ENCODE measurements at regions not wholly inside any gene's neighbourhood (a gene's known extent, or its start where the extent isn't known, plus 50 kb on each side); places are given as distances from the start of the nearest gene placed in this dataset.

DNA sequence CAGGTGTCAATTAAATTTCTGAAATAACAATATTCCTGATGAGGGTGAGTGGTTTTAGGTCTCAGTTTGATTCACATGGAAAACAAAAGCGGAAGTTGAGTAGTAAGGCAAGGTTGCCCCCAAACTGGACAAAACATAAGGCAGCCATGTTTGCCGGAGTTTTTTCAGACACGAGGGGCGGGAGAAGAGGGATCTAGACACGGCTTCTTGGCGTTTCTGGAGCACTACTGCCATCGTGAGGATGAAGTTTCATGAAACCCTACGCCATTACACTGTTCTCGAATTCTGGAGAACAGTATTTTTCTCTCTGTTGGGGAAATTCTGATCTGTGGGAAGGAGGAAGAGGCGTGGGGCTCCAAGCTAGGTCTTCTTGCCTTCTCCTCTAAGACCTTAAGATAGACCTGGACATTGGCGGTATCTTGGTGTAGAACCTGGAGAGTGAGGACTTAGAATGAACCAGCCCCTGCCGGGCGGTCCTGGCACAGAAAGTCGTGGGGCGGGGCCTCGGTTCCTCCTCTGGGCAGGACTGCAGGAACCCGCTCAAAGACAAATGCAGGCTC lies 160.3 kb downstream of the OR13H1 start:
- DNase-seq: peak; percentile 89

- no peak for DNase-seq
Measured at GRCh38 chrX:131709553-131709952, 165.7 kb downstream of the OR13H1 start.

DNA sequence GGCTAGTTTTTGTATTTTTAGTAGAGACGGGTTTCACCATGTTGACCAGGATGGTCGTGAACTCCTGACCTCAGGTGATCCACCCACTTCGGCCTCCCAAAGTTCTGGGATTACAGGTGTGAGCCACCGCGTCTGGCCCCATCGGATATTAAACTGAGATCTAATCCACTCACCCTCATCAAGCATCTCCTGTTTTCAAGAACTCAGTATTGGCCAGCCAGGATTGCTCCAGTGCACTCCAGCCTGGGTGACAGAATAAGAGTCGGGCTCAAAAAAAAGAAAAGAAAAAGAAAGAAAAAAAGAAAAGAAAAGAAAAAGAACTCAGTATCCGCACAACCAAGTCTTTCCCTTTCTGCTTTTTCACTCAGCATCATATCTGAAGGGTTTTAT lies 167.6 kb downstream of the OR13H1 start:
- no peak for DNase-seq

- no peak for DNase-seq
Measured at GRCh38 chrX:131723646-131724045, 179.8 kb downstream of the OR13H1 start.

DNA sequence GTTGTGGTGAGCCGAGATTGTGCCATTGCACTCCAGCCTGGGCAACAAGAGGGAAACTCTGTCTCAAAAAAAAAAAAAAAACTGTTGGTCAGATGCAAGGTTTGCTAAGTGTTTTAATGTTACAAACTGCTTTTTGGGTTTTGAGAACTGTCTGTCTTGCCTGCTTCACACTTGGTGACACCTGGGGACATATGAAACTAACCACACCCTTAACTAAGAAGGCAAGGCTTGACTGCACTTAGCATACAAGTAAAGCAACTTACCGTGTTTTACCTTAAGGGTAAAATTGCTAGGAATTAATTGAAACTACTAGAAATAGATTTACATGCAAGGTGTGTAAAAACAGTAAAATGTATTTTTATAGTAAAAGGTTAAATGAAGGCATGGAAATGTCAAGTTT lies 180.4 kb downstream of the OR13H1 start:
- DNase-seq: no peak

DNA sequence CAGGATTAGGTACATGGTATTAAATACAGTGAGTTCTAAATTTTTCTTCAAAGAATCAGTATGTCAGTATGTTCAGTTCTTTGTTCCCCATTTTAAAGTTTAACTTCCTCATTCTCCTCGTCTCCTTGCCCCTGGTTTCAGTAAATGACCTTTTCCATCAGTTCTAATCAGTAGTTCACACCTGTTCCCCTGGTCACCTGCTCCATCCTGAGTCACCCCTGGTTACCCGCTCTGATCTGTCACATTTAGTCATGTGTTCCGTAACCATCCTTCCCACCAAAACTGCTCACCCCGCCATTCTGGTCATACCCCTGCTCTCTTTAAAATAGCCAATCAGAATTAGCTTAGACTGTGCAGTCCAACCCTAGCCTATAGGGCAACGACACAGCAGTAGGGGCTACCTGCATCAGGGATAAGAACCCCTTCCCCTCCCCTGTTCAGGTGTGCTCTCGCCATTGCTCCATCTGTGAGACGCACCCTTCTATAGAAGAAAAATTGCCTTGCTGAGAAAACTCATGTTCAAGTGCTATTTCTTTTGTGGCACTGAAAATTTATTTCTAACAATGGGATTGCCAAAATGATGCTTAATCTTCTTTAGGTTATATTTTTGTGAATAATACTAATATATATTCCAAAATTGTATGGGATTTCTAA lies 181.3 kb downstream of the OR13H1 start:
- no peak for DNase-seq

- no peak for DNase-seq
Measured at GRCh38 chrX:131727778-131728177, 183.9 kb downstream of the OR13H1 start.

DNA sequence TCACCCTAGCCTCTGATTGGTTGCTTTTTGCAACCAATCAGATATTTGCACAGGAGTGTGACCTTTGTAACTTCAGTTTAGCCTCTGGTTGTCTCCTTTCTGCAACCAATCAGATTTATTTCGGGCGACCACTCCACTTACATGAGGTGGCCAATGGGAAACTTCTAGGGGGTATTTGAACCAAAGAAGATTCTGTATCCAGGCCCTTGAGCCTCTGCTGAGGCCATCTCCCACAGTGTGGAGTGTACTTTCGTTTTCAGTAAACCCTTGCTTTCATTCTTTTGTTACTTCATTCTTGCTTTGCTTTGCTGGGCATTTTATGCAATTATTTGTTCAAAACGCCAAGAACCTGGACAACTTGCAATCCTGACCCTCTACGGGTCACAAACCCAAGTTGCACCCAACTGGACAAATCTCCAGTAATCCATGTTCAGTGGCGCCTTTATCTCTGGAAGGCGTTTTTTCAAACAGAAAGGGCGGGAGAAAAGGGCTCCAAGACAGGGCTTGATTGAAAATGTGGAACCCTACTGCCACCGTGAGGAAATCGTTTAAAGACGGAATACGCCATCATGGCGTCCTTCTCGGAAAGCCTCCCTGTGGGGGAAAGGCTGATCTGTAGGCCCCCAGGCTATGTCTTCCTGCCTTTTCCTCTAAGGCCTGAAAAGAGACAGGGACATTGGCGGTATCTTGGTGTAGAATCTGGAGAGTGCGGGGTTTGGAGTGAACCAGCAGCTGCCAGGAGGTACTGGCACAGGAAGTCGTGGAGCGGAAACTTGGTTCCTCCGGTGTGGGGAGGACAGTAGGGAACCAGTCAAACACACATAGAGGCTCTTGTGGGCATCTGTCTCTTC lies 184.6 kb downstream of the OR13H1 start:
- DNase-seq: peak; percentile 66

DNA sequence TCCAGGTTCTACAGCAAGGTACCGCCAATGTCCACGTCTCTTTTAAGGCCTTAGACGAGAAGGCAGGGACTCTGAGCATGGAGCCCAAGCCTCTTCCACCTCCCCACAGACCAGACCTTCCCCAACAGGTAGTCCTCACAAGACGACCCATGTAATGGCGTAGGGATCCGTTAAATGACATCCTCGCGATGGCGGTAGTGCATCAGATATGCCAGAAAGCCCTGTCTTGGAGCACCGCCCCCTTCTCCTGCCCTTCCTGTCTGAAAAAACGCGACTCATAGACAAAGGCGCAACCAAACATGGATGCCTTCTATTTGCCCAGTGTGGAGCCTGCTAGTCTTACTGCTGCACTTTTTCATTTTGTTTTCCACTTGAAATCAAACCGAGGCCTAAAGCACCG lies 185.4 kb downstream of the OR13H1 start:
- DNase-seq: peak; percentile 69

GRCh38 chrX:131734621-131735020 lies 190.7 kb downstream of the OR13H1 start:
- DNase-seq: peak; percentile 71

GRCh38 chrX:131735127-131735526 lies 191.3 kb downstream of the OR13H1 start:
- no peak for DNase-seq

DNA sequence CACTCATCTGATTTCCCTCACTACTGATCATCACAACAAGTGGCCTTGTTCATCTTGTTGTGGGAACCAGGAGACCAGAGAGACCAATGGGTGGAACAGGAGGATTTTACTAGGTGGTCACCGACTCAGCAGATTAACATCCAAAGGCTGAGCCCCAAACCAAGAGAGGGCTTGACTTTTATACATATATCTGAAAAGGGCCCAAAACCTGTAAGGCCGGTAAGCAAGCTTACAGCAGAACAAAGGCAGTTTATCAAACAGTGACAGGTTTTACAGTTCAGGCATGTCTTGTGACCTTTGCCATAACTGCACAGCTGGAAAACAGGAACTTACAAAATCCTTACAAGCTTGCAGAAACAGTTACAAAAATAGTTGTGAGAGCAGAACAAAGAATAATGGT lies 195.9 kb downstream of the OR13H1 start:
- no peak for DNase-seq

DNA sequence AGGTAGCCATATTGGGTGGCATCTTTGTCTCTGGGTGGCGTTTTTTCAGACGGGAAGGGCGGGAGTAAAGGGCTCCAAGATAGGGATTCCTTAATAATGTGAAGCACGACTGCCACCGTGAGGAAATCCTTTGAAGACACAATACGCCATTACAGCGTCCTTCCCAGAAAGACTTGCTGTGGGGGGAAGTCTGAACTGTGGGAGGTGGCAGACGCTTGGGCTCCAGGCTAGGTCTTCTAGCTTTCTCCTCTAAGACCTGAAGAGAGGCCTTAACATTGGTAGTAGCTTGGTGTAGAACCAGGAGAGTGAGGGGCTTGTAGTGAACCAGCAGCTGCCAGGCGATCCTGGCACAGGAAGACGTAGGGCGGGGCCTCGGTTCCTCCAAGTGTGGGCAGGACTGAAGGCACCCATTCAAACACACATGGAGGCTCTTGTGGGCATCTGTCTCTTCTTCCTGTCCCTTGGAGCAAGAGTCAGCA lies 197.3 kb downstream of the OR13H1 start:
- DNase-seq: peak; percentile 48

DNA sequence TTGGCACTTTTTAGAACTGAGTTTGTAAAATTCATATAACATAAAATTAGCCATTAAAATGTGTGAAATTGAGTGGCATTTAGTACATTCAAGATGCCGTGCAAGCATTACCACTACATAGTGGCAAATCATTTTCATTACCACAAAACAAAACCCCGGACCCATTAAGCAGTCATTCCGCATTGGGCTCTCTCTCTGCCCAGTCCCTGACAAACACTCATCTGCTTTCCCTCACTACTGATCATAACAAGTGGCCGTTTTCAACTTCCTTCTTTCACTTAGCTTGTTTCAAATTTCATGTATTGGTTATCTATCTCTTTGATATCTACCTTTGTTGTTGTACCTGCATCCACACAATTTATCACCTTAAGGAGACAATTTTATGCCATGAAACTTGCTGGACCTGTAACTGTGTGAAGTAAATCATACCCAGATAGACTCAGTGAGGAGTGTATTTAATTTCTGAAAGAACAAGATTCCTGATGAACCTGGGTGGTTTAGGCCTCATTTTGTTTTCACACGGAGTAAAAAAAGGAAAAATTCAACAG lies 202.1 kb downstream of the OR13H1 start:
- DNase-seq: no peak

DNA sequence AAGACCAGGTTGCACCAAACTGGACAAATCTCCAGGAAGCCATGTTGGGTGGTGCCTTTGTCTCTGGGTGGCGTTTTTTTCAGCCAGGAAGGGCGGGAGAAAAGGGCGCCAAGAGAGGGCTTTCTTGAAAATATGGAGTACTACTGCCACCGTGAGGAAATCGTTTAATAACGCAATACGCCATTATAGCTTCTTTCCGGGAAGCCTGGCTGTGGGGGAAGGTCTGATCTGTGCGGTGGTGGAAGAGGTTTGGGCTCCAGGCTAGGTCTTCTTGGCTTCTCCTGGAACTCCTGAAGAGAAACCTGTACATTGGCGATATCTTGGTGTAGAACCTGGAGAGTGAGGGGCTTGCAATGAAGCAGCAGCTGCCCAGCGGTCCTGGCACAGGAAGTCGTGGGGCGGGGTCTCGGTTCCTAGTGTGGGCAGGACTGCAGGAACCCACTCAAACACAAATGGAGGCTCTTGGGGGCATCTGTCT lies 202.7 kb downstream of the OR13H1 start:
- peak; percentile 71 for DNase-seq

DNA sequence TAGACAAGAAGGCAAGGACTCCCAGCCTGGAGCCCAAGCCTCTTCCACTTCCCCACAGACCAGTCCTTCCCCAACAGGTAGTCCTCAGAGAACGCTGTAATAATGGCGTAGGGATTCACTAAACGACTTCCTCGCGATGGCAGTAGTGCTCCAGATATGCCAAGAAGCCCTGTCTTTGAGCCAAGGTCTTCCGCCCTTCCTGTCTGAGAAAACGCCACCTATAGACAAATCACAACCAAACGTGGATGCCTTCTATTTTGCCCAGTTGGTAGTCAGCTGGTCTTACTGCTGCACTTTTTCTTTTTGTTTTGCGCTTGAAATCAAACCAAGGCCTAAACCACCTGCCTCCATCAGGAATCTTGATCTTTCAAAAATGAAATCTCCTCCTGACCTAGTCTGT lies 203.3 kb downstream of the OR13H1 start:
- peak; percentile 78 for DNase-seq

DNA sequence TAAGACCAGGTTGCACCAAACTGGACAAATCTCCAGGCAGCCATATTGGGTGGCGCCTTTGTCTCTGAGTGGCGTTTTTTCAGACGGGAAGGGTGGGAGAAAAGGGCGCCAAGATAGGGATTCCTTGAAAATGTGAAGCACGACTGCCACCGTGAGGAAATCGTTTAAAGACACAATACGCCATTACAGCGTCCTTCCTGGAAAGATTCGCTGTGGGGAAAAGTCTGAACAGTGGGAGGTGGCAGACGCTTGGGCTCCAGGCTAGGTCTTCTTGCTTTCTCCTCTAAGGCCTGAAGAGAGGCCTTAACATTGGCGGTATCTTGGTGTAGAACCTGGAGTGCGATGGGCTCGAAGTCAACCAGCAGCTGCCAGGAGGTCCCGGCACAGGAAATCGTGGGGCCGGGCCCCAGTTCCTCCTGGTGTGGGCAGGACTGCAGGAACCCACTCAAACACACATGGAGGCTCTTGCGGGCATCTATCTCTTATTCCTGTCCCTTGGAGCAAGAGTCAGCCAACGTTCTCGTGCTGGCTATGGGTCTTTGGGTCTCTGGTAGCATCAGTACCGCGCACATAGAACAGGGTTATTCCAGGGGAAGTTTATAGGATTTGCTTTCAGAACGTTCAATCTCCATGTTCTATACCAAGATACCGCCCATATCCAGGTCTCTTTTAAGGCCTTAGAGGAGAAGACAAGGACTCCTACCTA lies 208.8 kb downstream of the OR13H1 start:
- peak; percentile 58 for DNase-seq

DNA sequence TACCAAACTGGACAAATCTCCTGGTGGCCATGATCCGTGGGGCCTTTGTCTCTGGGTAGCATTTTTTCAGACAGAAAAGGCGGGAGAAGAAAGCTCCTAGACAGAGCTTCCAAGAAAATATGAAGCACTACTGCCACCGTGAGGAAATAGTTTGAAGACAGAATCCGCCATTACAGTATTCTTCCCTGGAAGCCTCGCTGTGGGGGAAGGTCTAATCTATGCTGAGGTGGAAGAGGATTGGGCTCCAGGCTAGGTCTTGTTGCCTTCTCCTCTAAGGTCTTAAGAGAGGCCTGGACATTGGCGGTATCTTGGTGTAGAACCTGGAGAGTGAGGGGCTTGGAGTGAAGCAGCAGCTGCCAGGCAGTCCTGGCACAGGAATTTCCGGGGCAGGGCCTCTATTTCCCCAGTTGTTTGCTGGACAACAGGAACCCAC lies 218.9 kb downstream of the OR13H1 start:
- DNase-seq: peak; percentile 73

GRCh38 chrX:131763674-131764073 lies 219.8 kb downstream of the OR13H1 start:
- DNase-seq: peak; percentile 77

DNA sequence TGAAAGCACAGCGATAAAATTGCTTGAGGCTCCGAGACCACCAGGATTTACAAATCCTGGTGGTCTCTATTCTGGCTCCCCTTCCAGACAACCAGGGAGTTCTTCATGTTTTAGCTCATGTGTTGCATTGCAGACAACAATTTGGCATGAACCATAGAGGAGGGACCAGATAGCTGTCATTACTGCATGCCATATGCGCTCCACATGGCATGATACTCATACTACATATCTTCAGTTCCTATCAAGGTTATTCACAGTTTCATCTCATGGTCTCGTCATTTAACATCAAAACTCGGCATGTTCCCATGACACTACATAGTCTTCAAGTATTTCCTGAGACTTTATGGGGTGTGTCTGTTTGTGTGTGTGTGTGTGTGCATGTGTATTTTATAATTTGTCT lies 220.3 kb downstream of the OR13H1 start:
- DNase-seq: no peak

DNA sequence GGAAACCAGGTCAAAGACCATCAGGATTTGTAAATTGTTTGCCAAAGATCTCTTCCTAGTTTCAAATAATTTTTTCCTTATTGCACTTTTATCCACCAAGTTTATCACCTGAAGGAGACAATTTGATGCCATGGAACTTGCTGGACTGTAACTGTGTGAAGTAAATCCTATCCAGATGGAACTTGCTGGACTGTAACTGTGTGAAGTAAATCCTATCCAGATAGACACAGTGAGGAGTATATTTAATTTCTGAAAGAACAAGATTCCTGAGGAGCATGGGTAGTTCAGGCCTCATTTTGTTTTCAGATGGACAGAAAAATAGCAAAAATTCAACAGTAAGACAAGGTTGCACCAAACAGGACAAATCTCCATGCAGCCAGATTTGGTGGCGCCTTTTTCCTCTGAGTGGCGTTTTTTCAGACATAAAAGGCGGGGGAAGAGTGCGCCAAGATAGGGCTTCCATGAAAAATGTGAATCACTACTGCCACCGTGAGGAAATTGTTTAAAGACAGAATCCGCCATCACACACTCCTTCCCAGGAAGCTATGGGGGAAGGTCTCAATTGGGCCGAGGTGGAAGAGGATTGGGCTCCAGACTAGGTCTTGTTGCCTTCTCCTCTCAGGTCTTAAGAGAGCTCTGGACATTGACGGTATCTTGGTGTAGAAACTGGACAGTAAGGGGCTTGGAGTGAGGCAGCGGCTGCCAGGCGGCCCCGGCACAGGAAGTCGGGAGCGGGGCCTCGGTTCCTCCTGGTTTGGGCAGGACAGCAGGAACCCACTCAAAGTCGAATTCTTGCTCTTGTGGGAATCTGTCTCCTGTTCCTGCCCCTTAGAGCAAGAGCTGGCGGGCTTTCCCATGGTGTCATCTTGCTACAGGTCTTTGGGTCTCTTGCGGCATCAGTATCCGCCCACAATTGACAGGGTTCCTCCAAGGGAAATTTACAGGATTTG lies 234.7 kb downstream of the OR13H1 start:
- DNase-seq: peak; percentile 50

DNA sequence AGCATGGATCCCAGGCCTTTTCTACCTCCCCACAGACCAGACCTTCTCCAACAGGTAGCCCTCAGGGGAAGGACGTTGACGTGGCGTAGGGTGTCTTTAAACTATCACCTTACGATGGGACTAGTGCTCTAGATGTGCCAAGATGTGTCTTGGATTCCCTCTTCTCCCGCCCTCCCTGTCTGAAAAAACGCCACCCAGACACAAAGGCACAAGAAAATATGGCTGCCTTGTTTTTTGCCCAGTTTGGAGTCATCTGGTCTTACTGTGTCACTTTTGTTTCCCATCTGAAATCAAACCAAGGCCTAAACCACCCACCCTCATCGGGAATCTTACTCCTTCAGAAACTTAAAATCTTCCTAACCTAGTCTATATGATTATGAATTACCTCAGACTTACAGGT lies 235.4 kb downstream of the OR13H1 start:
- DNase-seq: no peak

Measured in NCI-H1417 treated with DMSO at 0.1 percent for 48 hours (cell line).